ENCODE measurements at regions not wholly inside any gene's neighbourhood (a gene's known extent, or its start where the extent isn't known, plus 50 kb on each side); places are given as distances from the start of the nearest gene placed in this dataset.
A peak's percentile ranks its signal among the peaks of the same experiment; 100 is the strongest.

- DNase-seq: no peak
These were observed 133.6 kb downstream of the SH3BGRL2 start for GRCh38 chr6:79764747-79765146.

- no peak for DNase-seq
These were observed 132.2 kb downstream of the SH3BGRL2 start for GRCh38 chr6:79763301-79763700.

GRCh38 chr6:79762370-79762769 is 131.2 kb downstream of the SH3BGRL2 start:
- DNase-seq: peak in 2 of 4 experiments; percentile 29 to 30

GRCh38 chr6:79756496-79756895 is 125.4 kb downstream of the SH3BGRL2 start:
- no peak for DNase-seq

GRCh38 chr6:79755967-79756366 is 124.8 kb downstream of the SH3BGRL2 start:
- no peak for DNase-seq
